Astrocyte (in vitro differentiated cells and primary cell): ENCODE measurements at regions not wholly inside any gene's neighbourhood (a gene's known extent, or its start where the extent isn't known, plus 50 kb on each side); places are given as distances from the start of the nearest gene placed in this dataset.

Experiments used
- DNase-seq: peaks from one replicate; pipeline ENCODE4 v3.0.0-alpha.2; 2010; ENCODE audit warnings: low read depth
- FAIRE-seq: peaks from 2 replicates; lab custom pipeline; 2011; peaks lifted over from hg19 to GRCh38; lab: Jason Lieb, UNC
- H2AFZ ChIP-seq: 2 replicates; pipeline ENCODE4 v1.6.0; 2012; ENCODE audit warnings: low read depth, low read length, inconsistent platforms
- H3K27ac ChIP-seq: 2 replicates; pipeline ENCODE4 v1.5.1; 2011; ENCODE audit warnings: low read depth, low read length, inconsistent platforms
- H3K27me3 ChIP-seq: 2 replicates; pipeline ENCODE4 v1.6.0; 2011; ENCODE audit warnings: low read length, inconsistent platforms; ENCODE audit not compliant: insufficient read depth
- H3K36me3 ChIP-seq: 2 replicates; pipeline ENCODE4 v1.5.1; 2011; ENCODE audit warnings: low read length, inconsistent platforms; ENCODE audit not compliant: insufficient read depth
- H3K4me1 ChIP-seq: 2 replicates; pipeline ENCODE4 v1.5.1; 2011; ENCODE audit warnings: low read length, inconsistent platforms; ENCODE audit not compliant: insufficient read depth
- H3K4me2 ChIP-seq: 2 replicates; pipeline ENCODE4 v1.6.0; 2012; ENCODE audit warnings: low read length, inconsistent platforms
- H3K4me3 ChIP-seq: 2 replicates; pipeline ENCODE4 v1.5.1; 2011; ENCODE audit warnings: low read depth, mild to moderate bottlenecking, low read length, inconsistent platforms; ENCODE audit not compliant: insufficient read depth
- H3K79me2 ChIP-seq: 2 replicates; pipeline ENCODE4 v1.6.0; 2012; ENCODE audit warnings: mild to moderate bottlenecking, low read length, inconsistent platforms; ENCODE audit not compliant: insufficient read depth
- H3K9ac ChIP-seq: 2 replicates; pipeline ENCODE4 v1.6.0; 2012; ENCODE audit warnings: mild to moderate bottlenecking, low read length, inconsistent platforms
- H3K9me3 ChIP-seq: 2 replicates; pipeline ENCODE4 v1.5.1; 2012; ENCODE audit warnings: low read depth, mild to moderate bottlenecking, low read length, inconsistent platforms; ENCODE audit not compliant: insufficient read depth
- H4K20me1 ChIP-seq: 2 replicates; pipeline ENCODE4 v1.6.0; 2012; ENCODE audit warnings: low read length, inconsistent platforms; ENCODE audit not compliant: insufficient read depth
- H3K27ac Mint-ChIP-seq: one replicate; pipeline ENCODE4 v1.8.0; 2021; ENCODE audit warnings: mild to moderate bottlenecking, mixed read lengths; ENCODE audit not compliant: unreplicated experiment
- H3K27me3 Mint-ChIP-seq: one replicate; pipeline ENCODE4 v1.8.0; 2021; ENCODE audit warnings: low read depth, mixed read lengths; ENCODE audit not compliant: unreplicated experiment
- H3K36me3 Mint-ChIP-seq: one replicate; pipeline ENCODE4 v1.8.0; 2021; ENCODE audit warnings: low read depth, mixed read lengths; ENCODE audit not compliant: unreplicated experiment
- H3K4me1 Mint-ChIP-seq: one replicate; pipeline ENCODE4 v1.8.0; 2021; ENCODE audit warnings: low read depth, mixed read lengths; ENCODE audit not compliant: unreplicated experiment
- H3K4me3 Mint-ChIP-seq: one replicate; pipeline ENCODE4 v1.8.0; 2021; ENCODE audit warnings: mild to moderate bottlenecking, moderate library complexity, mixed read lengths; ENCODE audit not compliant: unreplicated experiment
- H3K9me3 Mint-ChIP-seq: one replicate; pipeline ENCODE4 v1.8.0; 2021; ENCODE audit warnings: mild to moderate bottlenecking, mixed read lengths; ENCODE audit not compliant: unreplicated experiment
- EZH2 ChIP-seq: IDR thresholded peaks from 2 replicates; pipeline ENCODE4 v1.6.1; 2012; ENCODE audit warnings: mild to moderate bottlenecking, low read length, inconsistent platforms; ENCODE audit not compliant: insufficient read depth
- TF ChIP-seq, protein P1 (sequence below): IDR thresholded peaks from 2 replicates; pipeline ENCODE4 v1.5.1; 2011; ENCODE audit warnings: low read depth, mild to moderate bottlenecking, inconsistent platforms, low read length, moderate library complexity; ENCODE audit not compliant: insufficient read depth

DNA sequence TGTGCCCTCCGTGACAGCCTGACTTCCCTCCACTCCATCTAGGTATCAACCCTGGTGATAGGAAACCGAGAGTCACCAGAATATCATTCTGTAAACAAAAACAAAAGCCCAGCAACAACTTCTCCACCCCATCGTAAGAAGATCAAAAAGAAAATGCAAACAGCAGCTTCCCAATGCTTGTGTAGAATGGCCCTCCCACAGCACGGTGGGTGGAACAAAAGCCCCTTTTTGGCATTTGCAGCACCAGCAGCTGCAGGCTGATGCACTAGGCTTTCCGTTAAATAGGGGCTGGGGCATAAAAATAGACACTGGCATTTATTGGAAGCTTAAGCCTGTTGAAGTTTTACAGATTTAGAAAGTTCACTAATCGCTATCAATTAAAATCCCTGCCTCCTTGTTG is 513.0 kb downstream of the GALR1 start:
- no peak overlapping the region for H3K27ac Mint-ChIP-seq
- no peaks in the 10 kb centered on the region for H3K27me3 ChIP-seq
- H3K36me3 ChIP-seq: no peaks in the 10 kb centered on the region
- TF ChIP-seq, protein P1, sequence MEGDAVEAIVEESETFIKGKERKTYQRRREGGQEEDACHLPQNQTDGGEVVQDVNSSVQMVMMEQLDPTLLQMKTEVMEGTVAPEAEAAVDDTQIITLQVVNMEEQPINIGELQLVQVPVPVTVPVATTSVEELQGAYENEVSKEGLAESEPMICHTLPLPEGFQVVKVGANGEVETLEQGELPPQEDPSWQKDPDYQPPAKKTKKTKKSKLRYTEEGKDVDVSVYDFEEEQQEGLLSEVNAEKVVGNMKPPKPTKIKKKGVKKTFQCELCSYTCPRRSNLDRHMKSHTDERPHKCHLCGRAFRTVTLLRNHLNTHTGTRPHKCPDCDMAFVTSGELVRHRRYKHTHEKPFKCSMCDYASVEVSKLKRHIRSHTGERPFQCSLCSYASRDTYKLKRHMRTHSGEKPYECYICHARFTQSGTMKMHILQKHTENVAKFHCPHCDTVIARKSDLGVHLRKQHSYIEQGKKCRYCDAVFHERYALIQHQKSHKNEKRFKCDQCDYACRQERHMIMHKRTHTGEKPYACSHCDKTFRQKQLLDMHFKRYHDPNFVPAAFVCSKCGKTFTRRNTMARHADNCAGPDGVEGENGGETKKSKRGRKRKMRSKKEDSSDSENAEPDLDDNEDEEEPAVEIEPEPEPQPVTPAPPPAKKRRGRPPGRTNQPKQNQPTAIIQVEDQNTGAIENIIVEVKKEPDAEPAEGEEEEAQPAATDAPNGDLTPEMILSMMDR: no peak
- TF ChIP-seq EZH2: no peak
- no peak overlapping the region for H2AFZ ChIP-seq
- peaks cover 2% of the 10 kb centered on the region for H3K9me3 Mint-ChIP-seq
- H3K9me3 ChIP-seq: peaks cover 5% of the 10 kb centered on the region
- H3K27ac ChIP-seq: no peak overlapping the region
- no peak overlapping the region for H3K4me2 ChIP-seq
- peaks cover 2% of the 10 kb centered on the region for H3K27me3 Mint-ChIP-seq
- DNase-seq (no peak), FAIRE-seq (no peak)
- H3K9ac ChIP-seq: no peak overlapping the region
- no peak overlapping the region for H3K4me3 ChIP-seq
- H3K4me3 Mint-ChIP-seq: no peak overlapping the region
- H3K4me1 ChIP-seq: no peaks in the 10 kb centered on the region
- H3K36me3 Mint-ChIP-seq: no peaks in the 10 kb centered on the region
- H4K20me1 ChIP-seq: no peaks in the 10 kb centered on the region
- H3K4me1 Mint-ChIP-seq: no peaks in the 10 kb centered on the region
- no peaks in the 10 kb centered on the region for H3K79me2 ChIP-seq

DNA sequence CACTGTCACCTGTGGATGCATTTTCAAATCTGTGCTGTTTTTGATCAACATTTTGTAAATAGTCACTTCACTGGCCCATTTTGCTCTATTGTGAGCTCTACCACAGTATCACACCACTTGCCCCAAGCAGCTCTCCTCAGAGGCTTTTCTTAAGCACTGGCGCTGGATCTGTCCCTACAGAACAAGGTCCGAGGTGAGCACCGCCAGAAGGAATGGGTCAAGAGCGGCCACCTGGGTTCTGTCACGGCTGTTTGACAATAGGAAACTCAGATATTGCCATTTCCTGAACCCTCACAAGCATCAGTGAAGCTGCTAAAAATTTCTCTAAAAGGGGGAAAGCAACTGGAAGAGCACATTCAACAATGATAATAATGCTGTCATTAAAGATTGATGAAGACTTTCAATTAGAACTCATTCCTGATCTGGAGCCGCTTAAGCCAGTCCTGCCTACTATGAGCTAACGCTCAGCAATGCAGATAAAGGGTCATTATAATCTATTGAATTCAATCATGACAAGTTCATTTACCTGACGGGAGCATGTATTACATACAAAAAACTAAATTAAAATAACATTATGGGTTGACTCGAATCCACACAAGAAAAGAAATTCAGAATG is 514.0 kb downstream of the GALR1 start:
- H3K9ac ChIP-seq: no peak overlapping the region
- no peak for FAIRE-seq
- DNase-seq: no peak
- Mint-ChIP-seq H3K4me3 (no peak overlapping the region), H3K36me3 (no peaks in the 10 kb centered on the region), H3K27me3 (peaks cover 2% of the 10 kb centered on the region), H3K9me3 (peaks cover 2% of the 10 kb centered on the region), H3K27ac (no peak overlapping the region), H3K4me1 (no peaks in the 10 kb centered on the region)
- no peaks in the 10 kb centered on the region for H4K20me1 ChIP-seq
- H3K79me2 ChIP-seq: no peaks in the 10 kb centered on the region
- H3K4me2 ChIP-seq: no peak overlapping the region
- no peak overlapping the region for H3K4me3 ChIP-seq
- H3K36me3 ChIP-seq: no peaks in the 10 kb centered on the region
- H3K4me1 ChIP-seq: no peaks in the 10 kb centered on the region
- TF ChIP-seq, protein P1: no peak
- no peak for TF ChIP-seq EZH2
- H3K9me3 ChIP-seq: peaks cover 5% of the 10 kb centered on the region
- H2AFZ ChIP-seq: no peak overlapping the region
- no peaks in the 10 kb centered on the region for H3K27me3 ChIP-seq
- no peak overlapping the region for H3K27ac ChIP-seq

DNA sequence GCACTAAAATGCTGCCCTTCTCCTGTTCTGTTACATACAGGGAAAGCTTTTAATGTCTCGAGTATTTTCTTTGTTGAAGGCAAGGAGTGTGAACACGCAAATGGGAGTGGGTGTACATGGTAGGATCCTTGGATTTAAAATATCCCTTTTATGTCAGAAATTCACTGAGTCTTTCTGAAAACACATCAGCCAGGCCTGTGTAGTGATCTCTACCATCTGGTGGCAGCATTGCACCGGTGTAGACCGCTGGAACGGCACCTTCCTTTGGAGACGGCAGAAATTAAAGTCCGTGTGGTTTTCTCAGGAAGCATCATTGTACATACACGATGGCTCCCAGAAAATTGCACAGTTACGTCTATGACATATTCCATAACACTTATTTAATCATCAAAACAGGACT is 515.8 kb downstream of the GALR1 start:
- H3K27ac ChIP-seq: no peak overlapping the region
- DNase-seq (no peak), FAIRE-seq (no peak)
- TF ChIP-seq, protein P1: peak; percentile 24
- no peak for TF ChIP-seq EZH2
- H3K9me3 ChIP-seq: peaks cover 9% of the 10 kb centered on the region
- H3K27me3 Mint-ChIP-seq: no peaks in the 10 kb centered on the region
- H3K4me1 Mint-ChIP-seq: no peaks in the 10 kb centered on the region
- H3K79me2 ChIP-seq: no peaks in the 10 kb centered on the region
- no peaks in the 10 kb centered on the region for H3K27me3 ChIP-seq
- no peaks in the 10 kb centered on the region for H3K36me3 Mint-ChIP-seq
- peaks cover 2% of the 10 kb centered on the region for H3K9me3 Mint-ChIP-seq
- no peaks in the 10 kb centered on the region for H4K20me1 ChIP-seq
- H3K36me3 ChIP-seq: no peaks in the 10 kb centered on the region
- no peak overlapping the region for H3K4me2 ChIP-seq
- H3K9ac ChIP-seq: no peak overlapping the region
- H3K27ac Mint-ChIP-seq: no peak overlapping the region
- no peak overlapping the region for H3K4me3 ChIP-seq
- no peak overlapping the region for H3K4me3 Mint-ChIP-seq
- H2AFZ ChIP-seq: no peak overlapping the region
- H3K4me1 ChIP-seq: no peaks in the 10 kb centered on the region
